B cell (primary cell): ENCODE measurements at regions not wholly inside any gene's neighbourhood (a gene's known extent, or its start where the extent isn't known, plus 50 kb on each side); places are given as distances from the start of the nearest gene placed in this dataset.

ENCODE experiments used
- ATAC-seq: fragments of 200-7000 bp; cut with Tn5 transposase; one replicate; pipeline ENCODE4 v1.10.0; 2021; ENCODE audit warnings: low read depth, mild to moderate bottlenecking, moderate number of reproducible peaks, moderate library complexity
- CTCF ChIA-PET: fragments of 350-600 bp; sonication (Branson Sonifier 250); formaldehyde crosslinking; loops from one replicate; lab custom pipeline; 2021; ENCODE audit warnings: antibody characterized with exemption, inconsistent platforms; lab: Charles Lee
- POLR2A ChIA-PET: fragments of 350-600 bp; sonication (Branson Sonifier 250); formaldehyde crosslinking; loops from one replicate; lab custom pipeline; 2021; ENCODE audit warnings: antibody characterized with exemption; lab: Charles Lee
- DNase-seq: peaks from one replicate; pipeline ENCODE4 v3.0.0; 2013
- H2AFZ ChIP-seq: 2 replicates; pipeline ENCODE4 v1.6.1; 2012; ENCODE audit warnings: mild to moderate bottlenecking, low read depth, low read length; ENCODE audit not compliant: insufficient read depth, poor library complexity, severe bottlenecking
- H3K27ac ChIP-seq, 2 donors: 1 replicate in 1 of 2; 2 replicates in 1 of 2; pipeline ENCODE4 v1.5.1; 2012 to 2013; ENCODE audit warnings: low read length in 2 of 2, mild to moderate bottlenecking in 2 of 2, moderate library complexity in 1 of 2
- H3K27me3 ChIP-seq, 4 experiments: fragments of 200-600 bp in 1 of 4; sonication (generic) in 1 of 4; replicated peaks in 1 of 4; 1 replicate in 2 of 4; 2 replicates in 2 of 4; pipeline versions ENCODE4 v1.6.1 to v1.7.0; 2013 to 2016; ENCODE audit warnings: low read length in 3 of 4, mild to moderate bottlenecking in 2 of 4, mixed read lengths in 1 of 4, moderate library complexity in 1 of 4; ENCODE audit not compliant: insufficient read depth in 4 of 4, control insufficient read depth in 3 of 4; ENCODE audit errors: control extremely low read depth in 1 of 4
- H3K36me3 ChIP-seq, 2 experiments: replicated peaks in 1 of 2; 1 replicate in 1 of 2; 2 replicates in 1 of 2; pipeline versions ENCODE4 v1.6.1 to v1.7.1; 2013; ENCODE audit warnings: low read length in 1 of 2; ENCODE audit not compliant: insufficient read depth in 2 of 2, control insufficient read depth in 1 of 2; ENCODE audit errors: control extremely low read depth in 1 of 2, extremely low read depth in 1 of 2
- H3K4me1 ChIP-seq, 2 donors: fragments of 200-600 bp in 1 of 2; sonication (generic) in 1 of 2; 1 replicate in 1 of 2; 2 replicates in 1 of 2; pipeline versions ENCODE4 v1.5.1 to v1.6.1; 2013 to 2017; ENCODE audit warnings: low read length in 2 of 2; ENCODE audit not compliant: control insufficient read depth in 2 of 2, insufficient read depth in 2 of 2
- H3K4me2 ChIP-seq: replicated peaks from 2 replicates; pipeline ENCODE3; 2012; ENCODE audit warnings: mild to moderate bottlenecking, low read depth, low read length; ENCODE audit not compliant: poor library complexity, severe bottlenecking
- H3K4me3 ChIP-seq, 5 experiments: fragments of 200-600 bp in 1 of 5; sonication (generic) in 1 of 5; 1 replicate in 3 of 5; 2 replicates in 2 of 5; pipeline versions ENCODE4 v1.5.1 to v1.7.0; 2011 to 2016; ENCODE audit warnings: low read length in 4 of 5, mild to moderate bottlenecking in 4 of 5, low read depth in 2 of 5, control low read depth in 1 of 5, moderate library complexity in 1 of 5; ENCODE audit not compliant: insufficient read depth in 1 of 5; ENCODE audit errors: control extremely low read depth in 1 of 5, extremely low read depth in 1 of 5
- H3K79me2 ChIP-seq: fragments of 200-600 bp; sonication (generic); one replicate; pipeline ENCODE4 v1.6.0; 2016; ENCODE audit warnings: low read length; ENCODE audit not compliant: control insufficient read depth, insufficient read depth
- H3K9ac ChIP-seq: fragments of 200-600 bp; sonication (generic); 2 replicates; pipeline ENCODE4 v1.6.1; 2017; ENCODE audit warnings: mild to moderate bottlenecking, low read length, moderate library complexity
- H3K9me3 ChIP-seq, 3 donors: one replicate each; pipeline versions ENCODE4 v1.6.1 to v1.7.1; 2013; ENCODE audit warnings: low read length in 2 of 3; ENCODE audit not compliant: control insufficient read depth in 2 of 3, insufficient read depth in 1 of 3; ENCODE audit errors: control extremely low read depth in 1 of 3
- H4K20me1 ChIP-seq: 2 replicates; pipeline ENCODE4 v1.6.0; 2012; ENCODE audit warnings: mild to moderate bottlenecking, low read length; ENCODE audit not compliant: insufficient read depth, control insufficient read depth, poor library complexity, severe bottlenecking
- H3K27ac Mint-ChIP-seq: one replicate; pipeline ENCODE4 v1.8.0; 2021; ENCODE audit warnings: mixed read lengths
- H3K27me3 Mint-ChIP-seq: one replicate; pipeline ENCODE4 v1.8.0; 2021; ENCODE audit warnings: mixed read lengths
- H3K4me1 Mint-ChIP-seq: one replicate; pipeline ENCODE4 v1.8.0; 2021; ENCODE audit warnings: mixed read lengths
- H3K4me3 Mint-ChIP-seq: one replicate; pipeline ENCODE4 v1.8.0; 2021; ENCODE audit warnings: mixed read lengths
- H3K9me3 Mint-ChIP-seq: one replicate; pipeline ENCODE4 v1.8.0; 2022; ENCODE audit warnings: mixed read lengths; ENCODE audit not compliant: insufficient read depth
- CTCF ChIP-seq: fragments of 200-600 bp; IDR thresholded peaks from one replicate; pipeline ENCODE4 v1.8.0; 2022; ENCODE audit warnings: antibody characterized with exemption, mild to moderate bottlenecking
- EZH2 ChIP-seq: IDR thresholded peaks from 2 replicates; pipeline ENCODE4 v1.6.1; 2012; ENCODE audit warnings: borderline replicate concordance, low read depth, mild to moderate bottlenecking, moderate library complexity, low read length; ENCODE audit not compliant: insufficient read depth, poor library complexity, severe bottlenecking
- WGBS: methylation state at CpG from one replicate; pipeline ENCODE4 v1.1.5; 2013; ENCODE audit warnings: missing lambda C conversion rate; ENCODE audit not compliant: insufficient coverage; 5-methylcytosine and 5-hydroxymethylcytosine counted together
- intact Hi-C: fragments of 100-400 bp; cut with micrococcal nuclease; formaldehyde crosslinking; loops from one replicate; pipeline ENCODE4 v1.10.0; 2022

GRCh38 chr10:129108994-129109393 lies 358.0 kb upstream of the MGMT start:
- H3K27me3 ChIP-seq, result no peaks in the 10 kb centered on the region
- H3K4me3 ChIP-seq, result no peak overlapping the region
- no peak overlapping the region for H3K4me2 ChIP-seq
- Mint-ChIP-seq H3K27ac (no peak overlapping the region), H3K9me3 (no peaks in the 10 kb centered on the region), H3K27me3 (peaks cover 3% of the 10 kb centered on the region), H3K4me1 (no peaks in the 10 kb centered on the region), H3K4me3 (no peak overlapping the region)
- WGBS, result 88% methylated on average over 5 of the region's 6 CpGs
- no peak overlapping the region for H3K9ac ChIP-seq
- ATAC-seq, result no peak
- no peak overlapping the region for H3K27ac ChIP-seq
- TF ChIP-seq EZH2 (no peak), CTCF (no peak)
- H3K79me2 ChIP-seq, result no peaks in the 10 kb centered on the region
- no peak for DNase-seq
- ChIA-PET POLR2A (no interaction called here), CTCF (no interaction called here)
- intact Hi-C loops, result no loop called here
- H3K36me3 ChIP-seq, result no peaks in the 10 kb centered on the region
- no peaks in the 10 kb centered on the region for H3K9me3 ChIP-seq
- no peak overlapping the region for H2AFZ ChIP-seq
- H3K4me1 ChIP-seq, result no peaks in the 10 kb centered on the region
- H4K20me1 ChIP-seq, result no peaks in the 10 kb centered on the region

GRCh38 chr10:129110780-129111179 lies 356.3 kb upstream of the MGMT start:
- Histone ChIP-seq H3K4me2 (no peak overlapping the region), H3K9ac (no peak overlapping the region), H3K36me3 (no peaks in the 10 kb centered on the region), H3K27me3 (no peaks in the 10 kb centered on the region), H3K27ac (no peak overlapping the region), H3K4me1 (no peaks in the 10 kb centered on the region), H2AFZ (no peak overlapping the region), H3K79me2 (no peaks in the 10 kb centered on the region), H4K20me1 (no peaks in the 10 kb centered on the region), H3K9me3 (peaks cover 0 to 4% (median 0%) of the 10 kb centered on the region in 3 donors), H3K4me3 (no peak overlapping the region)
- DNase-seq (no peak), ATAC-seq (no peak)
- Mint-ChIP-seq H3K27me3 (peaks cover 3% of the 10 kb centered on the region), H3K4me1 (no peaks in the 10 kb centered on the region), H3K4me3 (no peak overlapping the region), H3K27ac (no peak overlapping the region), H3K9me3 (peaks cover 2% of the 10 kb centered on the region)
- TF ChIP-seq CTCF (no peak), EZH2 (no peak)
- intact Hi-C loops, result no loop called here
- 91% methylated on average over 9 of the region's 10 CpGs for WGBS
- CTCF ChIA-PET, result no interaction called here
- POLR2A ChIA-PET, result no interaction called here
